Activated naive CD8-positive, alpha-beta T cell treated with anti-CD3 and anti-CD28 coated beads, Interleukin-2, amount 50 U/mL, for 24 hours (primary cell): ENCODE measurements at regions not wholly inside any gene's neighbourhood (a gene's known extent, or its start where the extent isn't known, plus 50 kb on each side); places are given as distances from the start of the nearest gene placed in this dataset.
"Not testable (repeated sequence)": the region's sequence is repeated elsewhere in the genome, so short reads cannot be mapped to it uniquely, and the experiment has no call there.

Source experiments
- ATAC-seq: fragments of 150-1000 bp; cut with Tn5 transposase; one replicate; pipeline ENCODE4 v1.10.0; 2021
- DNase-seq: peaks from one replicate; pipeline ENCODE4 v3.0.0; 2021
- H3K27ac Mint-ChIP-seq: one replicate; pipeline ENCODE4 v1.8.0; 2021; ENCODE audit warnings: mild to moderate bottlenecking, mixed read lengths
- H3K27me3 Mint-ChIP-seq: one replicate; pipeline ENCODE4 v1.8.0; 2021; ENCODE audit warnings: mixed read lengths
- H3K36me3 Mint-ChIP-seq: one replicate; pipeline ENCODE4 v1.8.0; 2021; ENCODE audit warnings: low read depth, mixed read lengths
- H3K4me1 Mint-ChIP-seq: one replicate; pipeline ENCODE4 v1.8.0; 2021; ENCODE audit warnings: mixed read lengths
- H3K4me3 Mint-ChIP-seq: one replicate; pipeline ENCODE4 v1.8.0; 2021; ENCODE audit warnings: mild to moderate bottlenecking, moderate library complexity, mixed read lengths
- H3K9me3 Mint-ChIP-seq: one replicate; pipeline ENCODE4 v1.8.0; 2021; ENCODE audit warnings: mixed read lengths

DNA sequence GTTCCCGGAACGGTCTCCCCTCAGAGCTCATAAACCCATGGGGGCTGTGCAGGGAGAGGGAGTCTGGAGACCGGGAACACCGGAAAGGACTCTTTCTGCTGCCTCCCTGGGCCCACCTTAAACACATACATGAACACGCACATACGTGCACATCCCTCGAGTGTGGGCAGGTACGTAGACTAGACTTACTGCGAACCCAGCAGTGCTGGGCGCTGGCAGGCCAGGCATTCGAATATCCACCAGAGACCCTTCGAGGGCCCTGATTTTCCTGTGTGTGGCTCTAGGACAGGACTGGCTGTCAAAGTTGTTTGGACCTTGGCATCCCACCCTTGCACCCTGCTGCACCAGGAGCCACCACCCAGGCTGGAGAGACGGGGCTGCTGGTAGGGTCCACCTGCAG, 102.7 kb downstream of the PLXNA1 start:
- H3K4me1 Mint-ChIP-seq = no peaks in the 10 kb centered on the region
- H3K36me3 Mint-ChIP-seq = no peaks in the 10 kb centered on the region
- peaks cover 3% of the 10 kb centered on the region for H3K27me3 Mint-ChIP-seq
- ATAC-seq (no peak), DNase-seq (no peak)
- no peaks in the 10 kb centered on the region for H3K9me3 Mint-ChIP-seq
- H3K4me3 Mint-ChIP-seq = no peak overlapping the region
- no peak overlapping the region for H3K27ac Mint-ChIP-seq

DNA sequence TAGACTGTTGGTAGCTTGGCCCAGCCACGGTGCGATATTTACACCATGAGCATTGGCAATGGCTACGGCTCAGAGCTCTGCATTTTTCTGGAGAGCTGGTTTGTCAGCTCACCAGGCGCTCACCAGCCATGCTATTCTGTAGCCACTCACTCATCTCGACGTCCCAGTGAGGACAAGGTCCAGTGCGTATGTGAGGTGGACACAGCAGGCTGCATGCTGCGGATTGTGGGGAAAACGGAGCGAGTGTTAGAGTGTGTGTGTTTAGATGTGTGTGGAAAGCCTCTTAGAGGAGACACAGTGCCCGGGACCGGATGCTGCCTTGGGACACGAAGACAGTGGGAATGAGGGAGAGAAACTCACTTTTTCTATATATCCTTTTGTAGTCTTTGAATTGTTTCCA, 103.7 kb downstream of the PLXNA1 start:
- H3K36me3 Mint-ChIP-seq, DNase-seq, H3K9me3 Mint-ChIP-seq, H3K4me1 Mint-ChIP-seq, ATAC-seq, H3K4me3 Mint-ChIP-seq, H3K27ac Mint-ChIP-seq, H3K27me3 Mint-ChIP-seq: not testable (repeated sequence)

DNA sequence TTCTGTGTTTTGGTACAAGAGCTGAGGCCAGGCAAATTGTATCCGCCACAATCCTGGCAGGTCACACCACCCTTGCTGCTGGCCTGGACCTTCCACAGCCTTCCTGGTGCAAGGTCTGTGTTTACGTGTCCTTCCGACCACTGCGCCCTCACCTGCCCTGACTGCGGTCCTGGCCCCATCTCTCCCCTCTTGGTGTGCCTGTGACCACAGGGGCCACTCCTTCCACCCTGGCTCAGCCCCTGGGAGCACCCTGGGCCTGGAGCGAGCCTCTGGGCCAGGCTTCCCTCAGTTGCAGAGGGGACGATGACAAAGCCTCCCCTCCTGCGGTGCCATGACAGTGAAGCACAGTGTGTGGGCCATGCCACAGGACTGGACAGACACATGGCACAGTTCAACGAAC, 104.5 kb downstream of the PLXNA1 start:
- H3K4me3 Mint-ChIP-seq = no peak overlapping the region
- no peak for DNase-seq
- no peak overlapping the region for H3K27ac Mint-ChIP-seq
- H3K4me1 Mint-ChIP-seq = no peaks in the 10 kb centered on the region
- no peak for ATAC-seq
- peaks cover 5% of the 10 kb centered on the region for H3K27me3 Mint-ChIP-seq
- no peaks in the 10 kb centered on the region for H3K36me3 Mint-ChIP-seq
- no peaks in the 10 kb centered on the region for H3K9me3 Mint-ChIP-seq

DNA sequence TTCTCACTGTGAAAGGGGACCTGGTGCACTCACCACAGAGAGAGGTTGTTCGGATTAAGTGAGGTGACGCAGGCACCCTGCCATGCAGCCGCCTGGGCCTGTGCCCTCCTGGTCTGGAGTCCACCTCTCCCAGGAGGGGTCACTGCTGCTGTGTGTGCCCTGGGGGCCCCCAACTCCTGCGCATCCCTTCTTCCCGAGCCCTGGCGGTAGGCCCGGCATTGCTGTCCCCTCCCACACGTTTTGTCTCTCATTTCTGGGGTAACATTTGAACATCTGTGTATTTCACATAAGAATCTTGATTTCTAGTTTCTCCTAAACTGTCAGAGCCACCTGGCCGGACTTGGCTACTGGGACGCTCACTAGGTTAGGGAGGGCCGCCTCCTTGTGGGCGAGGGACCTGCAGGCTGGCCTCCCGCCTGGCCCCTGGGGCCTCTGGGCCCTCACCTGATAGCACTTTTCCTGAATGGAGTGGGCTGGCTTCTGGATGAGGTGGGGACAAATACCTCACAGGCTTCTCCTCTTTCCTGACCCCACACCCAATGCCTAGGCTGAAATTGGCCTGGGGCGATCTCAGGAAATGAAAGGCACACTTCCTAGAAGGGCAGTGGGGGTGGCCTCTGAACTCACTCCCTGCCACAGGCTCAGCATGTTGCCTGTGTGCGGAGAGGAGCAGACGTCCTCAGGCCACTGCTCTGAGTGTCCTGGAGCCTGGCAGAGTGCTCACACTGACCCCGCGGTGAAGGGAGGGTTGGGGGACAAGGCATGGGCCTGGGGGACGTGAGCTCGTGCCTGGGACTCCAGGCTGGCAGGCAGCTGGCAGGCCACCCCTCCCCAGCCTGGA, 104.2 kb upstream of the PRR23E start:
- Mint-ChIP-seq H3K27me3 (peaks cover 5% of the 10 kb centered on the region), H3K4me3 (no peak overlapping the region), H3K27ac (no peak overlapping the region), H3K9me3 (no peaks in the 10 kb centered on the region), H3K36me3 (no peaks in the 10 kb centered on the region), H3K4me1 (no peaks in the 10 kb centered on the region)
- DNase-seq (no peak), ATAC-seq (no peak)

DNA sequence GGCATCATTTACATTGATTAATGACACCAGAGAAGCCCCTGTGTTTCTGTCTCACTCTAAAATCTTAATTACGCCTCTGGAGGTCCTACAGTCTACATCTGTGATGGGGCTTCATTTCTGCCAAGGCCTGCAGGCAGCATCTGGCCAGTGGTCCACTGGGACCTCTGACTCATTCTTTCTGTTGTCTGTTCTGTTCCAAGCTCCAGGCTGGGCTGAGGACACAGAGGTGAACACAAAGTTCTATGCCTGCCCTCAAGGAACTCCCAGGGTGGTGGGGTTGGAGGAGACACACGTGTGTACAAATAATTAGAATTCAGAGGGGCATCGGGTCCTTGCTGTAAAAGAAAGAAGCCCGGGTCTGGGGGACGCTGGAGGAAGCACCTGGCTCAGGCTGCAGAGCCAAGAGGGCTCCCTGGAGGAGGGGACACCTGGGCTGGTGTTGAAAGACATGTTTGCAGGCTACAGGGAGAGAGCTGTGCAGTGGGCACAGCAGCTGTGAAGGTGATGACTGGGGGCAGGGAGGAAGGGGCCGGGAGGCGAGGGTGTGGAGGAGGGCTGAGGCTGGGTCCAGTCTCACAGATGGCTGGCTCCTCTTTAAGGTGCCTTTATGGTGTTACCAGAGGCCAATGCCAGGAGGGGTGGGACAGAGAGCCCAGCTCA, 103.3 kb upstream of the PRR23E start:
- Mint-ChIP-seq H3K36me3 (no peaks in the 10 kb centered on the region), H3K4me1 (no peaks in the 10 kb centered on the region), H3K9me3 (no peaks in the 10 kb centered on the region), H3K27me3 (peaks cover 5% of the 10 kb centered on the region), H3K27ac (no peak overlapping the region), H3K4me3 (no peak overlapping the region)
- no peak for DNase-seq
- no peak for ATAC-seq

DNA sequence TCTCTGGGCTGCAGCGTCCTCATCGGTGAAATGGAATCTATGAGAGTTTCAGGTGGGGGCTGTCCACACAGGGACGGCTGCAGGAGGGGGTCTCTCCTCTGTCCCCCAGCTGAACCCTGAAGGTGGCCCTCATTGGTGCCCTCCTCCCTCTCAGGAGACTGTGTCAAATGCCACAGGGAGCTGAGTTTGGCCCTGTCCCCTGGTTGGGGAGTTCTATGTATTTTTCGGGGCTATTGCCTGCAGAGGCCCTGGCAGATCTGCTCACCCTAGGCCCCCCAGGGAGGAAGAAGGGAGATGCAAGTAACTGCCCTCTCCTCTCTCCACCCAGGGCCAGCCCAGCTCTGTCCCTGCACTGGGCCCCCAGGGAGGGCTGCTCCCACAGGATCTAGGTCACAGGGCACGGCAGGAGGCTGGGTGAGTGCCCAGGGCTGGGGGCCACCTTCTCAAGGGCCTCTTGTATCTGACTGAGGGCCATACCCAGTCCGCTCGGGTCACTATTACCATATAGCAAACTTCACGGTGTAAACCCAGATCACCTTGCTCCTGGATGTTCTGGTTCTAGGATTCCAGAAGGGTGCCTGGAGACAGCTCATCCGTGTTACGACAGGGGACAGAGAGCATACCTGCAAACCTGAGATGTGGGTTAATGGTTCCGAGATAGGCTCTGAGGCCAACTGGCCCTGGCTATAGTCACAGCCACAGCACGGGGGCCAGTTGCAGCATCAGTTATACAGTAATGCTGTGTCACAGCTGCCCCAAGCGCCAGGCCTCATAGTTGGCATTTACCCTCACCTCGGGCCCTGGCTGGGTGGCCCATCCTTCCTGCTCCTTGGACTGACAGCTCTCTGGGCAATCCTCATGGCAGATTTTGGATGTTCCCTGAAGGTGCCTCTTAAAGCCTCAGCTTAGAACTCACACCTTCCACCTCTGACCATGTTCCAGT, 102.4 kb upstream of the PRR23E start:
- DNase-seq = no peak
- Mint-ChIP-seq H3K27me3 (peaks cover 5% of the 10 kb centered on the region), H3K36me3 (no peaks in the 10 kb centered on the region), H3K4me3 (no peak overlapping the region), H3K4me1 (no peaks in the 10 kb centered on the region), H3K9me3 (no peaks in the 10 kb centered on the region), H3K27ac (no peak overlapping the region)
- ATAC-seq = no peak

DNA sequence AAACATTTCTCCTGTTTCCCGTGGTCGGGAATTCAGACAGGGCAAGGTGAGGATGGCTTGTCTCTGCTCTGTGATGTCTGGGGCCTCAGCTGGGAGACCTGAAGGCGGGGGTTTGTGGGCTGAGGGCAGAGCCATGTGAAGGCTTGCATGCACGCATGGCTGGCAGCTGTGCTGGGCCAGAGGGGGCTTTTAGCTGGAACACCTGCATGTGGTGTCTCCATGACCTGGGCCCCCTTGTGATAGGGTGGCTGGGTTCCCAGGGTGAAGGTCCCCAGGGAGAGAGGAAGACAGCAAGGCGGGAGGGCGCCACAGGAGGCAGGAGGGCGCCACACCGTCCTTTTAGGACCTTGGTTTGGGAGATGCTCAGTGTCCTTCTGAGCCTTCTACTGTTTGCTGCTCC, 101.6 kb upstream of the PRR23E start:
- no peaks in the 10 kb centered on the region for H3K4me1 Mint-ChIP-seq
- H3K27ac Mint-ChIP-seq = no peak overlapping the region
- H3K27me3 Mint-ChIP-seq = peaks cover 5% of the 10 kb centered on the region
- H3K4me3 Mint-ChIP-seq = no peak overlapping the region
- ATAC-seq (no peak), DNase-seq (no peak)
- H3K36me3 Mint-ChIP-seq = no peaks in the 10 kb centered on the region
- no peaks in the 10 kb centered on the region for H3K9me3 Mint-ChIP-seq

DNA sequence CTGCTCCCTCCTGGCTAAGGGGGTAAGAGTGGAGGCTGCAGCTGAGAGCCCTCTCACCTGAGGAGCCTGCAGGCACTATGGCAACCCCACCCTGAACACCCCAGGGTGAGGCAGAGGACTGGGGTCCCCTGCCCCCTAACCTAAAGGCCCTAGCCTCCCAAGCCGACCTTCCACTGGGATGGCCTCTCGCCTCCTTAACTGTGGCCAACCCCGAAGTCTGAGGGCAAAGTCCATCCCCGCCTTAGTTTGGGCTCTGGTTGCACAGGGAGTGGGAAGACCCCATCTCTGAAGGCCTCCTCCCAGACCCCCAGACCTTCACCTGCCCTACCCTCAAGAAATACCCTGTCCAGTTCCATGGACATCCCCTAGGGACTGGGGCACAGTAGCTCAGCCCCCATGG, 100.6 kb upstream of the PRR23E start:
- Mint-ChIP-seq H3K36me3 (no peaks in the 10 kb centered on the region), H3K27me3 (peaks cover 3% of the 10 kb centered on the region), H3K27ac (no peak overlapping the region), H3K9me3 (no peaks in the 10 kb centered on the region), H3K4me3 (no peak overlapping the region), H3K4me1 (no peaks in the 10 kb centered on the region)
- DNase-seq = no peak
- ATAC-seq = no peak

DNA sequence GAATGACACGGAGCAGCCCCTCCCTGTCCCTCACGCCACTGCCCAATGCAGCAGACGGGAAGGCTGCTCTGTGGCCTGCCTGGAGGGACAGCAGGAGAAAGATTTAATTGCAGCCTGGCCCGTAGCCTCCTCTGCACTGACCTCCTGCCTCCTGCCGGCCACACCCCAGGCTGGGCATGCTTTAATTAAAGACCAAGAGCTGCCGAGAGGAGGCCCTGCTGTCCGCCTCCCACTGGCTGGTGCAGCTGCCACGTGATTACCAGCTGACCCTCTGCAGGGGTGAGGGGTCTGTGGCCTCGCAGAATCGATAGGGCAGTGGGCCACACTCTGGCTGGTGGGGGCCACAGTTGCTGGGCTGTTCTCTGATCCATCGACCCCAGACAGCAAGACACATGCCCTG, 100.2 kb upstream of the PRR23E start:
- Mint-ChIP-seq H3K27ac (no peak overlapping the region), H3K9me3 (no peaks in the 10 kb centered on the region), H3K36me3 (no peaks in the 10 kb centered on the region), H3K27me3 (peaks cover 3% of the 10 kb centered on the region), H3K4me1 (no peaks in the 10 kb centered on the region), H3K4me3 (no peak overlapping the region)
- DNase-seq (no peak), ATAC-seq (no peak)

DNA sequence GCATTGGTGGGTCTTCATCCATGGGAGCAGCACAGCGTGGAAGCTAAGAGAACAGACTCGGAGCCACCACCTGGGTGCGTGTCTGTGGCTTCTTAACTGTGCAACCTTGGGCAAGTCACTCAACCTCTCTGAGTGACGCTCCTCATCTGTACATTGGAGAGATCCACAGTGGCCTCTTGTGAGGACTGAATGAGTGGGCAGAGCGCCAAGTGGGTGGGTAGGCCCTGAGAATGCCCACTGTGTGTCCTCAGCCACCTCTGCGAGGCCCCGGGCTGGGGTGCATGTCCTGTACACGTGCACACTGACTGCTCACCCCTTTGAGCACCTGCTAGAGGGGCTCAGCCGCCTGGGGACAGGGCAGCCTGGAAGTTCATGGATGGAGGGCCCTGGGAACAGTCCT, 99.6 kb upstream of the PRR23E start:
- H3K27ac Mint-ChIP-seq = no peak overlapping the region
- ATAC-seq (no peak), DNase-seq (no peak)
- no peak overlapping the region for H3K4me3 Mint-ChIP-seq
- no peaks in the 10 kb centered on the region for H3K9me3 Mint-ChIP-seq
- H3K27me3 Mint-ChIP-seq = peaks cover 2% of the 10 kb centered on the region
- H3K36me3 Mint-ChIP-seq = no peaks in the 10 kb centered on the region
- H3K4me1 Mint-ChIP-seq = no peaks in the 10 kb centered on the region

DNA sequence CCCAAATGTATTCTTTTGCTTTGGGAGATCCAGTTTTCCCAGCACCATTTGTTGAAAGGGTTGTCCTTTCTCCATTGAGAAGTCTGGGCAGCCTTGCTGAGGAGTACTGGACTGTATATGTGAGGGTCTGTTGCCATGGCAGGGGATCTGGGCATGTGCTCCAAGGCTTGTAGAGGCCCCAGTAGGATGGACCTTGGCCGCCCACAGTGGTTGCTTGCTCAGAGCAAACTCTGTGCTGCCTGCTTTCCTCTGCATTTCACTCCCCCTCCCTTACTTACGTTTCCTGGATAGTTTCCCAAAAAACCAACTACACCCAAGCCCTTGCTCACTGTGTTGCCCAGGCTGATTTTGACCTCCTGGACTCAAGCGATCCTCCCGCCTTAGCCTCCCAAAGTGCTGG, 97.2 kb upstream of the PRR23E start:
- Mint-ChIP-seq H3K27ac (no peak overlapping the region), H3K27me3 (peaks cover 2% of the 10 kb centered on the region), H3K4me3 (no peak overlapping the region), H3K36me3 (no peaks in the 10 kb centered on the region), H3K4me1 (no peaks in the 10 kb centered on the region), H3K9me3 (no peaks in the 10 kb centered on the region)
- DNase-seq (no peak), ATAC-seq (no peak)

DNA sequence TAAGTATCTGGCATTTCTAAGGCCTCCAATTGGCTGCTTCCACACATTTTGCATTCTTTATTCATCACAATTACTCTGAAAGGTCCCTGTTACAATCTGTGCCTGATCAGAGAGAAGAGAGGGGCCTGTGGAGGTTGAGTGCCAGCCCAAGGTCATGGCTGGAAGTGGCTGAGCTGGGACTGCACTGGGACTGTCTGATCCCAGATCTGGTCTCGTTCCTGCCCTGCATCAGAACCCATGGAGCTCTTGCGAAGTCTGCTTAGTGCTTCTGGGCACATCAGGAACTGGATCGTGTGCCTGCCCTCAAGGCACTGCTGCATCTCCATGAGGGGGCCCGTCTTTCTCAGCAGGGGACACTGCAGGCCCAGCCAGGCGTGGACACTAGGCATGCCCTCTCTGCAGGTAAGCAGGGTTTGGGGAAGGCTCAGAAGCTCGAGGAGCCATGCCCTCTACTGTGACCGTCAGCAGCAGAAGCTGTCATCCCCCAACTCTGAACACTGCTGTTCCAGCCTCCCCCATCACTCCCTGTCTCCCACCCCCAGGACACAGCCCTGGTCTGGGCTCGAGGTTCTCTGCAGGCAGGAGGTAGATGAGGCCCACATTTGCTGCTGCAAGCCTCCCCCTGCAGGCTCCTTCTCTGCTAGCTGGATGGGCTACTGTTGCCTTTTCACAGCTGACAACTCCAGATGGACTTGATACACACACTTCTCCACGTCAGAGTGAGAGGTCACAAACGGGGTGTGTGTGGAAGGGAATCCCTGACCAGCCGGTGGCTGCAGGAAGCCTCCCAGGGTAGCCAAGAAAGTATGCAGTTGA, 96.5 kb upstream of the PRR23E start:
- ATAC-seq (no peak), DNase-seq (no peak)
- Mint-ChIP-seq H3K9me3 (no peaks in the 10 kb centered on the region), H3K27me3 (peaks cover 2% of the 10 kb centered on the region), H3K4me1 (no peaks in the 10 kb centered on the region), H3K4me3 (no peak overlapping the region), H3K36me3 (no peaks in the 10 kb centered on the region), H3K27ac (no peak overlapping the region)

DNA sequence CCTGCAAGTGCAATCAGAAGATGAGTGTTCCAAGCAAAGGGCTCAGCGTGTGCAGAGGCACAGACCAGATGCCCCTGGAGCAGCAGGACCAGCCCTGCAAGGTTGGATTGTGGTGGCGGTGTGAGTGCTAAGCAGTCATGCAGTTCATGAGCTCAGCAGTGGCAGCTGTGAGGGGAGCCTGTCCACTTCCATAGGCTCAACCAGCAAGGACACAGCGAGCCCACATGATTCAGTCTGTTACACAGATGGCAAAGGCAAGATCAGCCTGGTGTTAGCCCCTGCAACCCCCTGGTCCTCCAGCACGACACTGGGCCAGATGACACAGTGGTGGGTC, 95.9 kb upstream of the PRR23E start:
- Mint-ChIP-seq H3K4me3 (no peak overlapping the region), H3K4me1 (no peaks in the 10 kb centered on the region), H3K36me3 (no peaks in the 10 kb centered on the region), H3K27ac (no peak overlapping the region), H3K27me3 (no peaks in the 10 kb centered on the region), H3K9me3 (no peaks in the 10 kb centered on the region)
- no peak for DNase-seq
- no peak for ATAC-seq

DNA sequence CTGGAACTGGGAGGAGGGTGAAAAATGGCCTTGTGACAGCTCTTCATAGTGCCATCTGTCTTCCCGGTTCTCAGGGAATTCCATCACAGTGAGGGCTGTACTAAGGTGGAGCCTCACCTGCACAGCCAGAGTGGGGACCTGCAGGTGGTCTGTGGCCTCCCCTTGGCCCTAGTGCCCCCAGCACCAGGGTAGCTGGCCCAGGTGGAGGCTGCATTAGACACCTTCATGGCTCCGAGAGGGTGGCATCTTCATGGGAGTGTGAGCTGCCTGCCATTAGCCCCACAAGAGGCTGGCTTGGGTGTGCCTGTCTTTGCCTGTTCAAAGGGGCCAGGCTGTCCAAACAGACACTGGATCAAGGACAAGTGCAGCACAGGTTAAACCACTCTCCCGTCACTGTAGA, 95.5 kb upstream of the PRR23E start:
- H3K4me3 Mint-ChIP-seq = no peak overlapping the region
- DNase-seq (no peak), ATAC-seq (no peak)
- H3K4me1 Mint-ChIP-seq = no peaks in the 10 kb centered on the region
- no peaks in the 10 kb centered on the region for H3K27me3 Mint-ChIP-seq
- H3K9me3 Mint-ChIP-seq = no peaks in the 10 kb centered on the region
- H3K27ac Mint-ChIP-seq = no peak overlapping the region
- no peaks in the 10 kb centered on the region for H3K36me3 Mint-ChIP-seq
